ENCODE measurements at regions not wholly inside any gene's neighbourhood (a gene's known extent, or its start where the extent isn't known, plus 50 kb on each side); places are given as distances from the start of the nearest gene placed in this dataset.

DNA sequence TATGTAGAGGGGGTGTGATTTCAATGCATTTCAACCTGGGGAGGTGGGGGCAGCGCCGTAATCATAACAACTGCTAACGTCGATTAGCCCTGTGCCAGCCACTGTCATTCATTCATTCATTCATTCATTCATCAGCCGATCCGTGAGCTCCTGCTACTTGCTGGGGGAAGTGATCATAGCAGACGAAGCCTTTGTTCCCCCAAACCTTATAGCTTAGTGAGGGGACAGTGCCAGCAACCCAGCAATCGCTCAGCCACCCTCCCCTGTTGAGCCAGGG lies 106.5 kb upstream of the GSE1 start:
- DNase-seq (no peak), ATAC-seq (ENCODE audit: insufficient read depth, low read depth) (no peak)
- no peak overlapping the region for H3K4me3 ChIP-seq (ENCODE audit: low read depth in 1 of 2, low read length in 2 of 2)
- no peaks in the 10 kb centered on the region for H3K27me3 ChIP-seq (ENCODE audit: insufficient read depth, low read length, poor library complexity)
- no peak overlapping the region for H2AFZ ChIP-seq (ENCODE audit: low read depth, low read length)
- TF ChIP-seq CTCF (IDR thresholded peaks at IDR 0.05; ENCODE audit: borderline replicate concordance, extremely low read depth, low read length, poor library complexity, severe bottlenecking) = no peak
- no peak for TF ChIP-seq EZH2 (IDR thresholded peaks at IDR 0.05; ENCODE audit: borderline replicate concordance, low read depth, low read length, severe bottlenecking)
- no peaks in the 10 kb centered on the region for H3K36me3 ChIP-seq (ENCODE audit: insufficient read depth, low read length)
- no peak overlapping the region for H3K4me2 ChIP-seq (ENCODE audit: insufficient read depth, low read length)
- peaks cover 9% of the 10 kb centered on the region for H4K20me1 ChIP-seq (ENCODE audit: insufficient read depth, low read length)
- no peaks in the 10 kb centered on the region for H3K9me3 ChIP-seq (ENCODE audit: insufficient read depth, low read length, severe bottlenecking)
- H3K4me1 ChIP-seq (ENCODE audit: insufficient read depth, low read length) = no peaks in the 10 kb centered on the region
- H3K27ac ChIP-seq (ENCODE audit: low read length) = no peak overlapping the region
- no peaks in the 10 kb centered on the region for H3K79me2 ChIP-seq (ENCODE audit: insufficient read depth, low read length)
- no peak overlapping the region for H3K9ac ChIP-seq (ENCODE audit: low read depth, low read length)

DNA sequence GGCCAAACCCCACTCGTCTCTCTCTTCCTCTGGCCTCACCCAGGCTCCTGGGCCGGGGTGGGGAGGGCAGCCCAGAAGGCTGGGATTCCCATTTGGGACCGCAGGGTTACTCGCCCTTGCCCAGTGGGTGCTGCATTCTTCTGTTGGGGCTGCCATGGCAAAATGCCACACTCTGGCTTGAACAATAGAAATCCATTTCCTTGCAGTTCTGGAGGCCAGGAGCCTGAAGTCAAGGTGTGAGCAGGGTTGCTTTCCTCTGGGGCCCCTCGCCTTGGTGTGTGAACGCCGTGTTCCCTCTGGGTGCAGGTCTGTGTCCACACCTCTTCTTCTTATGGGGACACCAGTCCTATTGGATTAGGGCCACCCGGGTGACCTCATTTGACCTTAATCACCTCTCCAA lies 105.8 kb upstream of the GSE1 start:
- no peak for TF ChIP-seq EZH2 (IDR thresholded peaks at IDR 0.05; ENCODE audit: borderline replicate concordance, low read depth, low read length, severe bottlenecking)
- no peak for TF ChIP-seq CTCF (IDR thresholded peaks at IDR 0.05; ENCODE audit: borderline replicate concordance, extremely low read depth, low read length, poor library complexity, severe bottlenecking)
- Histone ChIP-seq H3K4me2 (ENCODE audit: insufficient read depth, low read length) (no peak overlapping the region), H3K9ac (ENCODE audit: low read depth, low read length) (no peak overlapping the region), H3K9me3 (ENCODE audit: insufficient read depth, low read length, severe bottlenecking) (no peaks in the 10 kb centered on the region), H3K79me2 (ENCODE audit: insufficient read depth, low read length) (no peaks in the 10 kb centered on the region), H2AFZ (ENCODE audit: low read depth, low read length) (no peak overlapping the region), H3K4me3 (ENCODE audit: low read depth in 1 of 2, low read length in 2 of 2) (no peak overlapping the region), H3K4me1 (ENCODE audit: insufficient read depth, low read length) (no peaks in the 10 kb centered on the region), H3K36me3 (ENCODE audit: insufficient read depth, low read length) (no peaks in the 10 kb centered on the region), H4K20me1 (ENCODE audit: insufficient read depth, low read length) (peaks cover 9% of the 10 kb centered on the region; the same call in 1 of the 2 replicates), H3K27ac (ENCODE audit: low read length) (no peak overlapping the region), H3K27me3 (ENCODE audit: insufficient read depth, low read length, poor library complexity) (no peaks in the 10 kb centered on the region)
- no peak for ATAC-seq (ENCODE audit: insufficient read depth, low read depth)
- DNase-seq = no peak

DNA sequence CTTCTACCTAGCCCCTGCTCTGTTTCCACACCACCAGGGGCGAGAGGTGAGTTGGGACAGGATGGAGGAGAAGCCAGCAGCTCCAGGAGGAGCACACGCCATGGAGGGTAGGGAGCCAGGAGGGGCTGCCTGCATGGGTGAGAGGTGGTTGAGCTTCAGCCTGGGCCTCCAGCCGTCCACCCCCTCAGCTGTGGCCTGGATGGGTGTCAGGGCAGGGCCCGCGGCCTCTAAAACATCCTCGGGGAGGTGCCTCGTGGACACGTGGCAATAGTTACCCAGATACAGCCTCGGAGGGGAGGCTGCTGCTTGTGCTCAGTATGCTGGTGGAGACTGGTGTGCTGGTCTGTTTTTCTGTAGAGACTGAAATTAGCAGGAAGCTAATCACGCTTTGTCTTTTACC lies 104.7 kb upstream of the GSE1 start:
- H3K36me3 ChIP-seq (ENCODE audit: insufficient read depth, low read length) = no peaks in the 10 kb centered on the region
- H3K79me2 ChIP-seq (ENCODE audit: insufficient read depth, low read length) = no peaks in the 10 kb centered on the region
- no peak overlapping the region for H3K9ac ChIP-seq (ENCODE audit: low read depth, low read length)
- H4K20me1 ChIP-seq (ENCODE audit: insufficient read depth, low read length) = peaks cover 9% of the 10 kb centered on the region; the same call in 1 of the 2 replicates
- H3K4me2 ChIP-seq (ENCODE audit: insufficient read depth, low read length) = no peak overlapping the region
- H3K27me3 ChIP-seq (ENCODE audit: insufficient read depth, low read length, poor library complexity) = no peaks in the 10 kb centered on the region
- H3K4me3 ChIP-seq (ENCODE audit: low read depth in 1 of 2, low read length in 2 of 2) = no peak overlapping the region
- TF ChIP-seq EZH2 (IDR thresholded peaks at IDR 0.05; ENCODE audit: borderline replicate concordance, low read depth, low read length, severe bottlenecking) (no peak), CTCF (IDR thresholded peaks at IDR 0.05; ENCODE audit: borderline replicate concordance, extremely low read depth, low read length, poor library complexity, severe bottlenecking) (no peak)
- no peak for ATAC-seq (ENCODE audit: insufficient read depth, low read depth)
- H3K9me3 ChIP-seq (ENCODE audit: insufficient read depth, low read length, severe bottlenecking) = no peaks in the 10 kb centered on the region
- H2AFZ ChIP-seq (ENCODE audit: low read depth, low read length) = no peak overlapping the region
- DNase-seq = no peak
- no peaks in the 10 kb centered on the region for H3K4me1 ChIP-seq (ENCODE audit: insufficient read depth, low read length)
- H3K27ac ChIP-seq (ENCODE audit: low read length) = no peak overlapping the region

DNA sequence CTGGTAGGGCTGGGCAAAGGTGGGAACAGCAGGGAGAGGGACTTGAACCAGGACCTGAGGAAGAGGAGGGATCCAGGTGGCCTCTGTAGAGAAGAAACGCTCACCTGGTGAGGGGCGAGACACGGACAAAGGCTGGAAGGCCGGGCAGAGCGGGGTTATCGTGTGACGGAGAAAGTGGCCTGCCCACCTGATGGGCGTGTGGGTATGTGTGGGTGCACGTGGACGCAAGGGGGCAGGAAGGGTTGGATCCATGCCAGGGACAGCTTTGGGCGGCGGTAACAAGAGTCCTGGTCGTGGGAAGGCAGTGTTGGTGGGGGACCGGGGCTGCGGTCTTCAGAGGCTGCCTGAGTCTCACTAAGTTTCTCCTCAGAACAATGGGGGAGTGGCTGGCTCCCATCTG lies 104.1 kb upstream of the GSE1 start:
- H3K9ac ChIP-seq (ENCODE audit: low read depth, low read length) = no peak overlapping the region
- H3K4me2 ChIP-seq (ENCODE audit: insufficient read depth, low read length) = no peak overlapping the region
- no peak for TF ChIP-seq EZH2 (IDR thresholded peaks at IDR 0.05; ENCODE audit: borderline replicate concordance, low read depth, low read length, severe bottlenecking)
- TF ChIP-seq CTCF (IDR thresholded peaks at IDR 0.05; ENCODE audit: borderline replicate concordance, extremely low read depth, low read length, poor library complexity, severe bottlenecking) = no peak
- no peaks in the 10 kb centered on the region for H3K4me1 ChIP-seq (ENCODE audit: insufficient read depth, low read length)
- H2AFZ ChIP-seq (ENCODE audit: low read depth, low read length) = no peak overlapping the region
- H3K36me3 ChIP-seq (ENCODE audit: insufficient read depth, low read length) = no peaks in the 10 kb centered on the region
- ATAC-seq (ENCODE audit: insufficient read depth, low read depth) = no peak
- peaks cover 9% of the 10 kb centered on the region; the same call in 1 of the 2 replicates for H4K20me1 ChIP-seq (ENCODE audit: insufficient read depth, low read length)
- no peak overlapping the region; the same call in 1 of the 2 replicates for H3K27ac ChIP-seq (ENCODE audit: low read length)
- H3K27me3 ChIP-seq (ENCODE audit: insufficient read depth, low read length, poor library complexity) = no peaks in the 10 kb centered on the region
- H3K79me2 ChIP-seq (ENCODE audit: insufficient read depth, low read length) = no peaks in the 10 kb centered on the region
- DNase-seq = no peak
- no peaks in the 10 kb centered on the region for H3K9me3 ChIP-seq (ENCODE audit: insufficient read depth, low read length, severe bottlenecking)
- H3K4me3 ChIP-seq (ENCODE audit: low read depth in 1 of 2, low read length in 2 of 2) = no peak overlapping the region
